Hematopoietic multipotent progenitor cell treated with erythropoietin and hydrocortisone succinate and interleukin-3 and kit ligand, for 6 days (in vitro differentiated cells): ENCODE measurements at regions not wholly inside any gene's neighbourhood (a gene's known extent, or its start where the extent isn't known, plus 50 kb on each side); places are given as distances from the start of the nearest gene placed in this dataset.

Experiments
- DNase-seq: peaks from one replicate; pipeline ENCODE4 v3.0.0-alpha.2; 2015

DNA sequence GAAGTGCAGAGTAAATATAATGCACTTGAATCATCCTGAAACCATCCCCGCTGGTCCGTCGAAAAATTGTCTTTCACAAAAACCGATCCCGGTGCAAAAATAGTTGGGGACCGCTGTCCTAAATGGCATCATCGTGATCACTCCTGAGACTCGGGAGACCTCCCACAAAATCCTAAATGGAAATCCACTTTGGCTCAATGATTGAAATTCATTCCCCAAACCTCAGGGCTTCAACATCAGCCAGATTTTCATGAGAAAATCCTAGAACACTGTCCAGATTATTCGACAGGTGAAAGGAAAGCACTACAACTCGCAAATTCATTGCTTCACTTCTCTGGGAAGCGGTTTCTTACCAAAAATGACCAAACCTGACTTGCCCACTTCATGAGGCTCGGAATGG, 335.3 kb upstream of the ZNF507 start:
- no peak for DNase-seq

DNA sequence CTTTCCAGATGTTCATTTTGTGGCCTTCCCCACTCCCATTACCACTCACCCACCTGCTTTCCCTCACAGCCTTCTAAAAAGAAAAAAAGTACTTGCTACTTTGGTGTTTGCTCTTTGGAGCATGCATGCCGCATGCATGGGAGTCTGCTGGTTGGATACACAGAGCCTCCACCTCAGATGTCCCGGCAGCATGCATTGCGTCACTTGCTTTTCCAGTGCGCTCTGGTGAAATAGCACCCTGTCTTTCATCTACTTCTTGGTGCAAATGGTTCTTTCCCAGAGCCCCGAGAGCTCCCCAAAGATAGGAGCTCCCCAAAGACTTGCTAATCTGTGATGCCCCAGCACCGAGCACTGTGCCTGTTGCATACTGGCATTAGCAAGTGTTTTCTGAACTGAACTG, 333.2 kb upstream of the ZNF507 start:
- DNase-seq, result no peak

DNA sequence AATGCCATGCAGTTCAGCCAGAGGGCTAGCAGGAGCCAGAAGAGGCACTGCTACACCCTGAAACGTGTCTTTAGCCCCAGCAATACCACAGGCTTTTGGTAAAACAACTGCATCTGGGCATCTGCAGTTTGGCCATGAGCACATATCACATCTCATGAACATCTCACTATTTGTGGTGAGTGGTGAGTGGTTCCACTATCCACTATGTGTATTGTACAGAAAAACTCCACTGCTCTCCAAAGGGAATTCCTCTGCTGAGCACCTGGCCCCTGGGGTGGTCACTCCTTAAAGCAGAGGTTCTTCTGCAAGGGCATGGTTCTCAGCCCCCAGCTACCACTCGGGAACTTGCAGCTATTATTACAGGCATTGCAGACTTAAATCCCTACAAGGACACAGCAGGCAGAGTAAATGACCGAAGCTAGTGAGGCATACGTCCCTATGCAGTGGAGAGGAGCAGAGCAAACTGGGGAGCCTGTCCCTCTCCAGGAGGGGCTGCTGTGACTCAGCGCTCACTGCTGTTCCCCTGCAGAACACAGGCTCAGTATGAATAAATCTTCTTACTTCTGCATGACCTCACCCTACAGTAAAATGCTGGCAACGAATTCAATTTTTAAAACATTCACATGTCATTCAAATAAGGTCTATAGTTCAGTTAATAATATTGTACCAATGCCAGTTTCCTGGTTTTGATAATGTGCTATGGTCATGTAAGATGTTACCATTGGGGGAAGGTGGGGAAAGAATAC, 332.4 kb upstream of the ZNF507 start:
- DNase-seq, result no peak

DNA sequence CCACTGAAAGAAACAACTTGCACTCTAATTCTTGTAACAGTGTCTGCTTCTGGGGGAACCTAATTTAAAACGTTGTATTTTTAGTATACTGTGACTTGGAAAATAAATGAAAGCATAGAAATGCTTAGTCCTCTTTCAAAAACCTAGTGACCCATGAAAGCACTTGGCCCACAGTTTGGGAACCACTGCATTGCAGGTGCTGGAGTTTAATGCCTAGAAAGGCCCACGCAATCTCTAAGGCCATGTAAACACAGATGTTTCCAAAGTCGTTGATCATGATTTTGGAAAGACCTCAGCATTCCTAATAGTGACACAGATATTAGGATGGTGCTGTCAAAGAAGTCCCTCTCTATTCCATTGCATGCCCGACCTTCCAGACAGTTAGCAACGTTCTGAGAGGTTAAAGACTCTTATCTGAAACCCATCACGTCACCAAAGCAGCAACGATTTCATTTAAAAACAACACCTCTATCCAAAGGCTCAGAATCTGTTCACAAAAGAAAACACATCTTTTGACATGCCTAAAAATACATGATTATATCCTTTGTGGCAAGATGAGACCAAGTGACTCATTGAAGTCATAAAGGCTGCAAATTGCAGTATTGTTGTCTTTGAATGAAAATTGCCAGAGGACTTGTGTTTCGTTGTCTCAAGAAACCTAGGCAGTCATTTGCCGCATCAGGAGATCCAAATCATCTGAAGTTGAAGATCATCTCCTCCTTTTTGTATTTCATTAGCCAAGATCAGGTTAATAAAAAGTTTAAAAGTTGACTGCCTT, 328.0 kb upstream of the ZNF507 start:
- no peak for DNase-seq

DNA sequence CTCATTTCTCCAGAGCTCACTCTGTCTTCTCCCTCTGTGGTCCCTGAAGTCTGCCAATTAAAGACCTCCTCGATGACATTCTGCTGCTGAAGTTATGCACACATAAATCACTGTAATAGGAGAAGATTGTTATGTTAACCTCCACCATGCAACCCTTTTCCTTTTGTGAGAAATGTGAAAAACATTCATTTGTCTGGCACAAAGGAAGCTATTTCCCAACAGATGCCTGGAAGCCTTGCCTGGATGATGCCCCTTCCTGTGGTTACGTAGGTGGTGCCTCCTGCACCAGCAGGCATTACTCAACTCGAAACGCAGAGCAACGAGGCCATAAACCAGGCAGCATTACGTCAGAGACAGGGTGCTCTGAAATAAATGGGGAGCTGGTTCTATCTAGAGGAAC, 327.4 kb upstream of the ZNF507 start:
- DNase-seq, result no peak

DNA sequence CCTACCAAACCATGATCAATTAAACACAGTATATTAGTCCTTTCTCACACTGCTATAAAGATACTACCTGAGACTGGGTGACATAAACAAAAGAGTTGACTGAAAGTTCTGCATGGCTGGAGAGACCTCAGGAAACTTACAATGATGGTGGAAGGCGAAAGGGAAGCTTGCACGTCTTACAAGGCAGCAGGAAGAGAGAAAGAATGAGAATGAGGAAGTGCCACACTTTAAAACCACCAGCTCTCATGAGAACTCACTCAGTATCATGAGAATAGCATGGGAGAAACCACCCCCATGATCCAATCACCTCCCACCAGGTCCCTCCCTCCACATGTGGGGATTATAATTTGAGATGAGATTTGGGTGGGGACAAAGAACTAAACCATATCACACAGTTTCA, 324.9 kb upstream of the ZNF507 start:
- no peak for DNase-seq

DNA sequence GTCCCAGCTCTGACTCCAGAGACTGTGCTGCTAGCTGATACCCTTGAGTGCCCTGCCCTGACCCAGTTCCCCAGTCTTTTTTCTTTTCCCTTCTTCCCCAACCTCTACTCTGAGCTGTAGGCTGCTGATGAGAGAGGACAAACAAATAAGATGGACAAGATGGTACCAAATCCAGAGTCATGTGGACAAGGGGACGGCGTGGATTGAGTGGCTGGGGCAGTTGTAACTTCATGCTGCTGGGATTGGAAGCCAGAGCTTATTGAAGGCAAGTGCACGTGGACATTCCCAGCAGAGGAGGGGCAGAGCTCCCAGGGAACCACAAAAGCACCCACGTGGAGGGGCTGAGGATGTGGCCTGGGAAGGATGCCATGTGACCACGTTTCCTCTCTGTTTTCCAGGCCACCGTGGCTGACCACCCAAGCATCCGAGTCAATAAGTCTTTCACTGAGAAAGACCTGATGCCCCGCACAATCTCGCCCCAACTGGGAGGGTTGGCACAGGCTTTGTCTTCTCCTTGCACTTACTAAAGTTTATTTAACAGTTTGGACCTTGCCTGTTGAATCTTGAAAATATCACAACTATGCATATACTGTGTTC, 323.3 kb upstream of the ZNF507 start:
- DNase-seq, result no peak

DNA sequence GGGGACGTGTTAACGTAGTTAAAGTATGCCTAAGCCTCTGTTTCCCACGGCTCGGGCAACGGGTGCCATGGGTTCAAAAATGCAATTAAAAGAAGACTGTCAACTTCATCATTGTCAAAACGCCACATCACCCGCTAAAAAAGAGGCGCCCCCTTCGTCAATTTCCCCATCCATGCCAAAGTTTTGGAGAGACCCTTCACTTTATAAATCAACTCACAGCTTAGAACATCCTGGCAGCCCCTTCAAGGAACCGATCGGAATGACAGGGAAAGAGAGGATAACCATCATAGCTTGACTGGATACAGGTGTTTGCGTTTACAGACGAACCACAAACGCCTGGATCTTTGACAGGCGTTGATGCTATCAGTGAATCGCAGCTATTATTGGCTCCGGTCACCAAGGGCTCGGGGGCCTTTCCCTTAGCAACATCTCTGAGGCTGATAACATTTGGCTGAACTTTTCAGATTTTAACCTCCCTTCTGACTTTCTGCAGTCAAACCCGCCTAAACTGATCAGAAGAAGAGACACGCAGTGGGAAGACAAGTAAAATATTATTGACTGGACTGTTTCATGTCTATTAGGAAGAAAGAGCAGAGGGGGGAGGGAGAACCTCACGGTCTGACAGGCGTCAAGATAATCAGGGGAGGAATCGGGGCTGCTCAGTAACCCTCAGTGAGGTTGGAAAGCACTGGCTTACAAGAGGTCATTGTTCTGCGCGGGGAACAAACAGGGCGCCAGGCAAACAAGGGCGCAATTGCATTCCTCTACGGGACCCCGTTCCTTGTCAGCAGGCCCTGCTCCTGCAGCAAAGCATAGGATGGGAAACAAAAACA, 322.5 kb upstream of the ZNF507 start:
- DNase-seq, result no peak

DNA sequence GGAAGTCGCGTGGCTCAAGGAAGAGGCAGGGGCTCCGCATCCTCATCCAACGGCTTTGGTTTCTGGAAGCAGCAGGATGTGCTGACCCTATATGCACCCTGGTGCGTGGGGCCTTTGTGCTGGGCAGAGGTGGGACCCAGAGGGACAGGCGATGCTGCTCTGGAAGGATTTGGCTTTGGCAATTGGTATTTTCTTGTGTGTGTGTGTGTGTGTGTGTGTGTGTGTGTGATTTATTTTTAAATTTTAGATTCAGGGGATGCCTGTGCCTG, 321.9 kb upstream of the ZNF507 start:
- no peak for DNase-seq

DNA sequence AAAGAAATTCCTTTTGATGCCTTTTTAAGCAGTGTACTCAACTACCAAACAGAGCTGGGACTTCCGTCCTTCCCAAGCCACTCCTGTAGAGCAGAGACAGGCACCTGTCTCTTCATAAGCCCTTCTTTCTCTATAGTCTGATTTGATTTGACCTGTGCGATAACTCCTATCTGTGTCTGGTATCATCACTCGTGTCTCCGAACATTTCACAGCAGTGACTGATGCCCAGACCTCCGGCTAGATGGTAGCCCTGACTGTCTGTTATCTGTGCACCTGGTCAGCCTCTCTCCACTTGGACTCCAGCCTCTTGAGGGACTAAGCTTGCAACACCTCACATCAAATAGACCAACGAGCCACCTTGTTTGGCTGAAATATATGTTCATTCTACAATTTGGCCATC, 316.2 kb upstream of the ZNF507 start:
- DNase-seq, result no peak

DNA sequence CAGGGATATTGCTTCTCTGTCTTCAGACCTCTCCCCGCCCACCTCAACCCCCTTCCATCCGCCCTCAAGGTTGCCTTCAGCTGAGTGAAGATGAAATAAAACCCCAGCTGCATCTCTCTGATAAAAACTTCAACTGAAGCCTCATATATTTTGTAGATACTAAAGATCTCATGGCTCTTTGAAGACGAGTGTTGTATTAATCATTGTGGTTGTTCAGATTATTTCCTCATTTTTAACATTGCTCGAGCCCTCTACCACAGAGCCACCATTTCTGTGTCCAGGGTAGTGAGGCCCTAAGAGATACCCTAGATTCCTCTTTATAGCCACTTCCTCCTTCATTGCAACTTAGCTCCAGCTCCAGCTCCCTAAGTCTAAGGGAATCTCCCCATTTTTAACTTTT, 312.8 kb upstream of the ZNF507 start:
- DNase-seq, result peak; percentile 47

DNA sequence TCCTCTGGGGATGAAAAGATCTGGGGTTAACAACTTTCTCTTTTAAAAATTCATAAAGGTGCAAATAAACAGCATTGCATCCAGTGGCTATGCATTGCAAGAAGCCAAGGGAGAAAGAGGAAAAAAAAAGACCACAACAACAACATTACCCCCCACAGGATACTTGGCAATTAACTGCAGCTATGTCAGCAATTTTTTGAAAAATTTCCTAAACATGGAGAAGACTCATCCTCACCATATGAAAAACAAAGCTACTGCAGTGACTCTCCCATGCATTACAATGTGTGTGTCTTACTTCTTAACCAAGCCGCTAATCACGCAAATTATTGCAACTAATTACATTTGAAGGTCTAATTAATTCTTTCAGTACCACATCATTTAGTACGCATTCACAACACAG, 309.8 kb upstream of the ZNF507 start:
- no peak for DNase-seq

DNA sequence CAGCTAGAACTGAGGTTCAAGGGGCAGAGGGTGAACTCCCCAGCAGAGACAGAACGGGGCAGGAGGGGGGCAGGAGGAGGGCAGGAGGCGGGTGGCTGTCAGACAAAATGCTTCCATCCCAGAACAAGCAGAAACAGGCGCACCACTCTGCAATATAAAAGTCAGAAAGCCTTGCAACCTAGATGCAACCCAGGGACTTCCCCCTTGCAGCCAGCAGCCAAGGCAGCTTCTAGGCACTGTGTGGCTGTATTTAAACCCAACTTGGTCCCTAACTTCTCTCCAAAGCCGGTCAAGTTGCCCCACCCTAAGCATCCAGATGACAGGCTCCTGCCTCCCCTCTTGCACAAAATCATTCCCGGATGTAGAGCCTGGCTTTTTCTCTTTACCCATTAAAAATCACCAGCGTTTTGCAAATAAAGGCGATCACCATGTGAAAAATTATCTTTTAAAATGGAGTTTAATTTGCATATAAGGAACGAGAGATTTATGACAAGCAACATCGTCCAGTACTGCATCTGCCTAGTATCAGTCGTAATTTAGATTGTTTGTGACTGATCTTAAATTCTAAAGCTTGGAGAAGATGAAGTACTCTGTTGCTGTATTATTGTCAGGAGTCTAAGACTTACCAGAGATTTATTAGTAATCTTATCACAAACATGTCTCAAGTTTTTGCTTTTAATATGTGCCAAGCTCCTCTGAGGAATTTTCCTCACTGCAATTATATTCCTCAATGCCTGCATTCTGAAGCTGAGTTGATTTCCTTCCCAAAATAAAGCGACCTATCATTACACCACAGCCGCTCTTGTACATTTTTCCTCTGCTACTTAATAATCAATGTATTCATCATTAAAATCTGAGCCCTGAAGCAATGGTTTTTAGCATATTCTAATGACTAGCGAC, 307.1 kb upstream of the ZNF507 start:
- no peak for DNase-seq

DNA sequence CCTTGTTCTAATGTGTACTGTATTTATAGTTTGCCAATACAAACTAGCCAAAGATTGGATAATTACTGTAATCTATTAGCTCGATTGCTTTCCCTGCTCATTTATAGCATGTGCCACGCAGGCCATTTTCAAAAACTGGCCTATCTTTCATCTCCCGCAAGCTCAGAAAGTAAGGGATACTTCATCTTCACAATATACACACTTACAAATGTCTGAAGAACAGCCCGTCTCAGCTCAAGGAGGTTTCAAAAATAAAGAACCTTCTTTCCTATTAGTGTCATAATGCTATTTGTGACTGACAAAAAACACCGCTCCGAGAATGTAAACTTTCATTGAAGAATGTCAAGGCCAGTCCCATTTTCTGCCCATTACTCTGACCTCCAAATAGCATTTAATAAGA, 306.4 kb upstream of the ZNF507 start:
- no peak for DNase-seq

DNA sequence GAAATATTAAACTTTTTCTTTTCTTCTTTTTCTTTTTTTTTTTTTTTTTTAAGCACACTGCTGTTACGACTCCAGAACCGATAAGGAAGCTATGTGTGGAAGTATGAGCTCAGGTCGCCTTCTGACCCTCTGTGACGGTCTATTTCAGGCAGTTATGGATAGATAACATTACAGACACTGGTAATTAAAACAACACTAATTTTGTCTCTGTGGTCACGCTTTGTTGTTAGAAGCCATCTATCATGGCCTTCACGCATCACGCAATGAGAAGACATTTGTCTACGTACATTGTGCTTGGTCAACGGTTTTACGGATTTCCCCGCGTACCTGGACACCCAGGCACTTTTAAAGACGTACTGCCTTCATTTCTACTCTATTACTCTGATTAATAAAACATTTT, 306.0 kb upstream of the ZNF507 start:
- DNase-seq, result no peak

DNA sequence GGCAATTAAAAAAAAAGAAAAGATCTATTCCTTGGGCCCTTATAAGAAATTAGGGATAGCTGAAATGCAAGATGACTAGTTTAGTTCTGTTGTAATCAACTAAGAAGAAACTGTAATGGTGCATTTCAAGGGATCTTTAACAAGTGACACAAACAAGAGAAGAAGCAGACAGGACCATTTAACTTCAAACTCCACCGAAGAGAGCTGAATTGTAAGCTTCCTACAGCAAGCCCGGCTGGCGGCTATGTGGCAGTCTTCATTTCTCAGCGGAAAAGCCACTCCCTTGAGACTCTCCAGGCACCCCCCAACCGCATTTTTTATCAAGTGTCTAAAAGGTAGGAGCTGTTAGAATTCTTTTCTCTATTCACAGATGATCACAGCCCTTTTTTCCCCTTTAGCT, 305.2 kb upstream of the ZNF507 start:
- DNase-seq, result no peak

DNA sequence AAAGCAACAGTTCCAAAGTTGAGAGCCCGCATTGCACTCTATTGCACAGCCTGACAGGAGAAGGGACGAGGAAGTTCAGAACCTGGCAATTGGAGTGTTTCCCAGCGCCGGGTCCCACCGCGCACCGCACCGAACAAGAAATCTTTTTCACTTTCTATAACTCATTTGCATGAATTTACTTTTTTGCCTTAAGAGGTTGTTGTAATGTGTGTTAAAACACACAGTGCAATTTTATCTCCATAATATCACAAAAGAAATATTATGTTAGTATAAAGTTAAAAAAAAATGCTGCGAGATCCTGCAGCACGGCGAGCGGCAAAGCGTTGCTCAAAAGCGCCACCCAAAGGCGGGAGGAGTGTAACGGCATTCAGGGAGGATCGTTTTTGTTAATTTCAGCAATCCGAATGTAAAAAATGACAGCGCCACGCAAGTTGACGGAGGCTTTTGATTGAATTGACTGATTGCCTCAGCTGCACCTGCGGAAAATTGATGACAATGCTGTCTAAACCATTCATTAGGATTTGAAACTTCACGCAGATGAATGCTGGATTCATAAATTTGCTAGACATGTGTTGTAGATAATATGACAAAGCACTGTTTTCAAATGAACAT, 303.6 kb upstream of the ZNF507 start:
- peak; percentile 77 for DNase-seq

DNA sequence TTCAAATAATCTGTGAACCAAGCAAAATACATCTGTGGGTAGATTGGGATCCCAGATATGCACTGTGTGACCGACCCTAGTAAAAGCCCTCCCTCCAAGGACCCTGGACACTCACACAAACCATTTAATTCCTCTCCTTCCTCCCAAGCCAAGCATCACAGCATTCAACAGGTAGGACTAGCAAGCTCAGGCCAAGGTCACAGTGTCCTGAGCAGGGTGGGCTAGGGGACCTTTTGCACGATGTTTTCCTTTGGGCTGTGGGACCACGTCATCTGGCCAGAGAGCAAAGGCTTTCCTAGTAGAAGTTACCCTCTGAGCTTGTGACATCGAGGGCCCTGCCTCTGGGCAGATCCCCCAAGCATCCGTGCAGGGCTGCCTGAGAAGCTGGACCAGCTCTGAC, 297.6 kb upstream of the ZNF507 start:
- DNase-seq, result no peak

DNA sequence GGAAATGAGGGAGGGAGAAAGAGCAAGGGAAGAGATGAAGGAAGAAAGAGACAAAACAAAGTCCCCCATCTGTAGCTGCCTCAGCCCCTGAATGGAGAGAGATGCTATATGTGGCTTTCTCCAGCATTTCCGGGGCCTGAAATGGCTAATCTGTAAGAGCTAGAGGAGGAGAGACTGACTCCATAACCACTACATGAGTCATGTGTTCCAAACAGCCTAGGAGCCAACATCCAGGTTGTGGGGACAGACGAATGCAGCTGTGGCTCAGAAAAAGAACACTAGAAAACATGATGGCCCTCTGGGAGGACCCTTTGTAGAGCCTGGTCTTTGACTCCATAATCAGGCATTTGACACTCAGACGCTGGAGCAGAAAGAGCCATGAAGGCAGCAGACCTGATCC, 292.0 kb upstream of the ZNF507 start:
- DNase-seq, result no peak

DNA sequence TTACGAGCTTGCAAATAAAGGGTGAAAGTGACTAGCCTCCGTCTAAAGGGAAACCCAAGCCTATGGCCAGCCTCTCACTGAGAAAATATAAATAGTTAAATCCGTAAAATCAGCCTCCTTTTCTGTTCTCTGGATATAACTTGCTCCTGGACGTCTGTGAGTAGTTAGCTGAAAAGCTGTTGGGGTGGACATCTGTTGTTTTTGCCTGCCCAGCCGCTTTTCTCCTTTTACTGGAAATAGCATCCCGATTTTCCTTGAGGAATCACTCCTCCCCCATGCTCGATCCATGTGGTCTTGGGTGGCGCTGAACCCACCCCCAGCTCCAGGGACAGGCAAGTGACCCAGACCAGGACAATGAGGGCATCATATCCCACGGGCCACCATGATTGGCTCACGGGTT, 291.5 kb upstream of the ZNF507 start:
- no peak for DNase-seq

DNA sequence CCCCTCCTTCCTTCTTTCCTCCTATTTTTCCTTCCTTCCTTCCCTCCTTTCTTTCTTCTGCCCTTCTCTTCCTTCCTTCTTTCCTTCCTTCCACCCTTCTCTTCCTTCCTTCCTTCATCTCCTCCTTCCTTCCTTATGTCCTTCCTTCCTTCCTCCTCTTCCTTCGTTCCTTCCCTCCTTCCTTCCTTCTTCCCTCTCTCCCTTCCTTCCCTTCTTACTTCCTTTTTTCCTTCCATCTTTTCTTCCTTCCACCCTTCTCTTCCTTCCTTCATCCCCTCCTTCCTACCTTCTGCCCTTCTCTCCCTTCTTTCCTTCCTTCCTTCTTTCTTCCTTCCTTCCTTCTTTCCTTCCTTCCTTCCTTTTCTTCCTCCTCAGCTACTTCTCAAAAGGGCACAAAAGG, 287.3 kb upstream of the ZNF507 start:
- no peak for DNase-seq

DNA sequence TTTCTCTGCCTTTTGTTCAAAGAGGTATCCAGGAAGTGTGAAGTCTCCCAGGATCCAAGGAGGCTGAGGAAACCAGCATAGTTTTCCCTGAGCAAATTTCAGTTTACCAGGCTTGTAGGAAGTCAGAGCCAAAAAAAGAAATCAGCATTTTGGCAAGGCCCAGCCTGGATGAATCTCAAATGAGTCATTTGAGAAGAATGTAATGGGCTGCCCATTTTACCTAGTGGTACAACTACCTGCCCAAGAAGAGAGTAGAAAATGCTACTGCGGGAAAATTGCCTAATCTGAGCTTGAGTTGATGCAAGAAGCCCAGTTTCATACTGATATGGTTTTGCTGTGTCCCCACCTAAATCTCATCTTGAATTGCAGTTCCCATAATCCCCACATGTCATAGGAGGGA, 284.1 kb upstream of the ZNF507 start:
- DNase-seq, result no peak
